Astrocyte (in vitro differentiated cells and primary cell): ENCODE measurements at regions not wholly inside any gene's neighbourhood (a gene's known extent, or its start where the extent isn't known, plus 50 kb on each side); places are given as distances from the start of the nearest gene placed in this dataset.

ENCODE experiments used
- DNase-seq: peaks from one replicate; pipeline ENCODE4 v3.0.0-alpha.2; 2010; ENCODE audit warnings: low read depth
- FAIRE-seq: peaks from 2 replicates; lab custom pipeline; 2011; peaks lifted over from hg19 to GRCh38; lab: Jason Lieb, UNC
- H2AFZ ChIP-seq: 2 replicates; pipeline ENCODE4 v1.6.0; 2012; ENCODE audit warnings: low read depth, low read length, inconsistent platforms
- H3K27ac ChIP-seq: 2 replicates; pipeline ENCODE4 v1.5.1; 2011; ENCODE audit warnings: low read depth, low read length, inconsistent platforms
- H3K27me3 ChIP-seq: 2 replicates; pipeline ENCODE4 v1.6.0; 2011; ENCODE audit warnings: low read length, inconsistent platforms; ENCODE audit not compliant: insufficient read depth
- H3K36me3 ChIP-seq: 2 replicates; pipeline ENCODE4 v1.5.1; 2011; ENCODE audit warnings: low read length, inconsistent platforms; ENCODE audit not compliant: insufficient read depth
- H3K4me1 ChIP-seq: 2 replicates; pipeline ENCODE4 v1.5.1; 2011; ENCODE audit warnings: low read length, inconsistent platforms; ENCODE audit not compliant: insufficient read depth
- H3K4me2 ChIP-seq: 2 replicates; pipeline ENCODE4 v1.6.0; 2012; ENCODE audit warnings: low read length, inconsistent platforms
- H3K4me3 ChIP-seq: 2 replicates; pipeline ENCODE4 v1.5.1; 2011; ENCODE audit warnings: low read depth, mild to moderate bottlenecking, low read length, inconsistent platforms; ENCODE audit not compliant: insufficient read depth
- H3K79me2 ChIP-seq: 2 replicates; pipeline ENCODE4 v1.6.0; 2012; ENCODE audit warnings: mild to moderate bottlenecking, low read length, inconsistent platforms; ENCODE audit not compliant: insufficient read depth
- H3K9ac ChIP-seq: 2 replicates; pipeline ENCODE4 v1.6.0; 2012; ENCODE audit warnings: mild to moderate bottlenecking, low read length, inconsistent platforms
- H3K9me3 ChIP-seq: 2 replicates; pipeline ENCODE4 v1.5.1; 2012; ENCODE audit warnings: low read depth, mild to moderate bottlenecking, low read length, inconsistent platforms; ENCODE audit not compliant: insufficient read depth
- H4K20me1 ChIP-seq: 2 replicates; pipeline ENCODE4 v1.6.0; 2012; ENCODE audit warnings: low read length, inconsistent platforms; ENCODE audit not compliant: insufficient read depth
- H3K27ac Mint-ChIP-seq: one replicate; pipeline ENCODE4 v1.8.0; 2021; ENCODE audit warnings: mild to moderate bottlenecking, mixed read lengths; ENCODE audit not compliant: unreplicated experiment
- H3K27me3 Mint-ChIP-seq: one replicate; pipeline ENCODE4 v1.8.0; 2021; ENCODE audit warnings: low read depth, mixed read lengths; ENCODE audit not compliant: unreplicated experiment
- H3K36me3 Mint-ChIP-seq: one replicate; pipeline ENCODE4 v1.8.0; 2021; ENCODE audit warnings: low read depth, mixed read lengths; ENCODE audit not compliant: unreplicated experiment
- H3K4me1 Mint-ChIP-seq: one replicate; pipeline ENCODE4 v1.8.0; 2021; ENCODE audit warnings: low read depth, mixed read lengths; ENCODE audit not compliant: unreplicated experiment
- H3K4me3 Mint-ChIP-seq: one replicate; pipeline ENCODE4 v1.8.0; 2021; ENCODE audit warnings: mild to moderate bottlenecking, moderate library complexity, mixed read lengths; ENCODE audit not compliant: unreplicated experiment
- H3K9me3 Mint-ChIP-seq: one replicate; pipeline ENCODE4 v1.8.0; 2021; ENCODE audit warnings: mild to moderate bottlenecking, mixed read lengths; ENCODE audit not compliant: unreplicated experiment
- EZH2 ChIP-seq: IDR thresholded peaks from 2 replicates; pipeline ENCODE4 v1.6.1; 2012; ENCODE audit warnings: mild to moderate bottlenecking, low read length, inconsistent platforms; ENCODE audit not compliant: insufficient read depth
- TF ChIP-seq, protein P1 (sequence below): IDR thresholded peaks from 2 replicates; pipeline ENCODE4 v1.5.1; 2011; ENCODE audit warnings: low read depth, mild to moderate bottlenecking, inconsistent platforms, low read length, moderate library complexity; ENCODE audit not compliant: insufficient read depth

DNA sequence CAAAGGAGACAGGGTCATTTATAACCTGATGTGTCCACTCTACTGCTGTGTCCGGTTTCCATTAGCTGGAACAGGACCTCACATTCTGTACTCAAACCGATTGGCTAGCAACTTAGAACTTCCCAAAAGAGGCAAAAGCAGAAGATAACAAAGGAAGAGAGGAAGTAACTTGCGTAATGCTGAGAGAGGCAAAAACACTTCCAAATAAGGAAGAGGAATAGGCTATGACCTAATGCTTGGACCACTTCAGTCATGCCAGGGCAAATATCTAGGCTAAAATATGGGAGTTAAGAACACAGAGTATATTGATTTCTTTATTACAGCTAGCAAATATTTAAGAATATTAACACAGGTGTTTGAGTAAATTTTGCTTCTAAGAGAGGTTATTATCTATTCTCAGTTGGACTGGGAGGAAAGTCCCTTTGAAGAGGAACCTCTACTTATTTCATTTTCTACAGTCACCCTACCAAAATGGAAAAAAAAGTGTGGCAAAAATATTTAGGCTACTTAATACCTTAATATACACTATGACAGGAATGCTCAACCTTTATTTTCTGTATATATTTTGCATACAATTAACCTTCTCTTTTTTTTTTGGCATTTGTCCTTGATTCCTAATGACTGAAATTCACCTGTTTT, 499.8 kb upstream of the CHORDC1 start:
- DNase-seq, result no peak
- FAIRE-seq, result no peak
- Histone ChIP-seq H3K4me1 (no peaks in the 10 kb centered on the region), H3K9me3 (no peaks in the 10 kb centered on the region), H4K20me1 (no peaks in the 10 kb centered on the region), H3K27me3 (no peaks in the 10 kb centered on the region), H3K36me3 (no peaks in the 10 kb centered on the region), H3K79me2 (no peaks in the 10 kb centered on the region), H2AFZ (no peak overlapping the region), H3K27ac (no peak overlapping the region), H3K9ac (no peak overlapping the region), H3K4me2 (no peak overlapping the region), H3K4me3 (no peak overlapping the region)
- Mint-ChIP-seq H3K4me1 (no peaks in the 10 kb centered on the region), H3K36me3 (no peaks in the 10 kb centered on the region), H3K4me3 (no peak overlapping the region), H3K27ac (no peak overlapping the region), H3K27me3 (no peaks in the 10 kb centered on the region), H3K9me3 (no peaks in the 10 kb centered on the region)
- TF ChIP-seq EZH2, result no peak
- TF ChIP-seq, protein P1, sequence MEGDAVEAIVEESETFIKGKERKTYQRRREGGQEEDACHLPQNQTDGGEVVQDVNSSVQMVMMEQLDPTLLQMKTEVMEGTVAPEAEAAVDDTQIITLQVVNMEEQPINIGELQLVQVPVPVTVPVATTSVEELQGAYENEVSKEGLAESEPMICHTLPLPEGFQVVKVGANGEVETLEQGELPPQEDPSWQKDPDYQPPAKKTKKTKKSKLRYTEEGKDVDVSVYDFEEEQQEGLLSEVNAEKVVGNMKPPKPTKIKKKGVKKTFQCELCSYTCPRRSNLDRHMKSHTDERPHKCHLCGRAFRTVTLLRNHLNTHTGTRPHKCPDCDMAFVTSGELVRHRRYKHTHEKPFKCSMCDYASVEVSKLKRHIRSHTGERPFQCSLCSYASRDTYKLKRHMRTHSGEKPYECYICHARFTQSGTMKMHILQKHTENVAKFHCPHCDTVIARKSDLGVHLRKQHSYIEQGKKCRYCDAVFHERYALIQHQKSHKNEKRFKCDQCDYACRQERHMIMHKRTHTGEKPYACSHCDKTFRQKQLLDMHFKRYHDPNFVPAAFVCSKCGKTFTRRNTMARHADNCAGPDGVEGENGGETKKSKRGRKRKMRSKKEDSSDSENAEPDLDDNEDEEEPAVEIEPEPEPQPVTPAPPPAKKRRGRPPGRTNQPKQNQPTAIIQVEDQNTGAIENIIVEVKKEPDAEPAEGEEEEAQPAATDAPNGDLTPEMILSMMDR, result no peak

DNA sequence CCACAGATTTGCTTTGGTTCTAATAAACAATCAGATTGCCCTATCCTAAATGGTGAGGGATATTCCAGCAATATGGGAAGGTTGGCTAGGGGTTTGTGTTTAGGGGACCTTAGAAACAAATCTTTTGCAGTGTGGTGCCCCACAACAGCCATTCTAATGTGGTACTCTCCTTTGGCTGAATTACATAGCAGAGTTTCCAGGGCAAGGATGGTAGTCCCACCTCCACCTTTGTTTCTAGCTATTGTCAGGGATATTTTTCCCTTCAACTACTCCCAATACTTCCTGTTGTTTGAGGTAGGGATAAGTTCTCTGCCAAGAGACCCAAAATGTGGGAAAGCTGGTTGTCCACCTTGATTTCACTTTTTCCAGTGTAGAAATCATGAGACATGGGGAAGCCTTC, 494.7 kb upstream of the CHORDC1 start:
- no peak for FAIRE-seq
- H3K4me2 ChIP-seq, result no peak overlapping the region
- H3K27me3 Mint-ChIP-seq, result no peaks in the 10 kb centered on the region

DNA sequence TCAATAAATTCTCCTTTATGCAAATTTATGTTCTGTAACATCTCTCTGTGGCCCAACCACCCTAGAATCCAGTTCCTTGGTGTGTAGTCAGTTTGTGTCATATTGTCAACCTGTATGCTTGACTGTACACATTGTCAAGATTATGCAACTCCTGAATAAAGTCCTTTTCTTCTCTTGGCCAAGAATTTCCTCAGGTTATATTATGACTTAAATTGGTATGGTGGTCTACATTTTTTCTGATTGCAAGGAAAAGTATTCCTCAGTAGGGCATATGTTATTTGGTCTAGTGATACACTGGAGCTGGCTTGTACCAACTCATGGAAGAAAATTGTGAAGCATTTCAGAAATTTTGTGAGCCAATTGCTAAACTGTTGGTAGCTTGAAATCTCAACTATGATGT, 482.8 kb upstream of the CHORDC1 start:
- Histone ChIP-seq H3K79me2 (no peaks in the 10 kb centered on the region), H3K9ac (no peak overlapping the region), H2AFZ (no peak overlapping the region), H3K9me3 (no peaks in the 10 kb centered on the region), H3K4me3 (no peak overlapping the region), H3K4me2 (no peak overlapping the region), H3K4me1 (no peaks in the 10 kb centered on the region), H3K27me3 (no peaks in the 10 kb centered on the region), H4K20me1 (no peaks in the 10 kb centered on the region), H3K27ac (no peak overlapping the region), H3K36me3 (no peaks in the 10 kb centered on the region)
- peaks cover 2% of the 10 kb centered on the region for H3K9me3 Mint-ChIP-seq
- TF ChIP-seq, protein P1, result no peak
- no peak for TF ChIP-seq EZH2
- no peak overlapping the region for H3K27ac Mint-ChIP-seq
- FAIRE-seq, result no peak
- H3K4me3 Mint-ChIP-seq, result no peak overlapping the region
- DNase-seq, result no peak
- no peaks in the 10 kb centered on the region for H3K27me3 Mint-ChIP-seq
- H3K4me1 Mint-ChIP-seq, result no peaks in the 10 kb centered on the region
- no peaks in the 10 kb centered on the region for H3K36me3 Mint-ChIP-seq

More for the DNA sequence above, 494.7 kb upstream of the CHORDC1 start:
- no peaks in the 10 kb centered on the region for H3K36me3 Mint-ChIP-seq
- H3K27ac Mint-ChIP-seq, result no peak overlapping the region
- Histone ChIP-seq H4K20me1 (no peaks in the 10 kb centered on the region), H3K9me3 (no peaks in the 10 kb centered on the region), H2AFZ (no peak overlapping the region), H3K9ac (no peak overlapping the region), H3K36me3 (no peaks in the 10 kb centered on the region), H3K4me1 (no peaks in the 10 kb centered on the region), H3K4me3 (no peak overlapping the region), H3K79me2 (no peaks in the 10 kb centered on the region), H3K27ac (no peak overlapping the region), H3K27me3 (no peaks in the 10 kb centered on the region)
- no peaks in the 10 kb centered on the region for H3K4me1 Mint-ChIP-seq
- H3K9me3 Mint-ChIP-seq, result no peaks in the 10 kb centered on the region
- no peak overlapping the region for H3K4me3 Mint-ChIP-seq
- TF ChIP-seq, protein P1, result no peak
- no peak for TF ChIP-seq EZH2
- no peak for DNase-seq
